GM23248 (cell line): ENCODE measurements at regions not wholly inside any gene's neighbourhood (a gene's known extent, or its start where the extent isn't known, plus 50 kb on each side); places are given as distances from the start of the nearest gene placed in this dataset.

Experiments used
- DNase-seq: peaks from one replicate; pipeline ENCODE4 v3.0.0-alpha.2; 2015
- H2AFZ ChIP-seq: fragments of 200-600 bp; sonication (generic); 2 replicates; pipeline ENCODE4 v1.6.1; 2016; ENCODE audit warnings: antibody characterized with exemption
- H3F3A ChIP-seq: fragments of 200-600 bp; sonication (generic); 2 replicates; pipeline ENCODE4 v1.6.1; 2016; ENCODE audit warnings: mild to moderate bottlenecking, antibody characterized with exemption, mixed run types; ENCODE audit not compliant: insufficient read depth
- H3K27ac ChIP-seq: fragments of 200-600 bp; sonication (generic); 2 replicates; pipeline ENCODE4 v1.5.1; 2016; ENCODE audit warnings: mild to moderate bottlenecking
- H3K27me3 ChIP-seq: fragments of 200-600 bp; sonication (generic); replicated peaks from 2 replicates; pipeline ENCODE4 v1.6.1; 2016; ENCODE audit warnings: mild to moderate bottlenecking; ENCODE audit not compliant: insufficient read depth
- H3K36me3 ChIP-seq: fragments of 200-600 bp; sonication (generic); 2 replicates; pipeline ENCODE4 v1.6.1; 2016; ENCODE audit warnings: low read depth, mild to moderate bottlenecking
- H3K4me1 ChIP-seq: fragments of 200-600 bp; sonication (generic); 2 replicates; pipeline ENCODE4 v1.6.1; 2016; ENCODE audit warnings: mild to moderate bottlenecking; ENCODE audit not compliant: insufficient read depth
- H3K4me2 ChIP-seq: fragments of 200-600 bp; sonication (generic); one replicate; pipeline ENCODE4 v1.6.1; 2016; ENCODE audit warnings: mild to moderate bottlenecking; ENCODE audit not compliant: unreplicated experiment
- H3K4me3 ChIP-seq: fragments of 200-600 bp; sonication (generic); 2 replicates; pipeline ENCODE4 v1.5.1; 2016; ENCODE audit warnings: mild to moderate bottlenecking
- H3K79me2 ChIP-seq: fragments of 200-600 bp; sonication (generic); 2 replicates; pipeline ENCODE4 v1.6.1; 2016; ENCODE audit warnings: mild to moderate bottlenecking; ENCODE audit not compliant: insufficient read depth
- H3K9ac ChIP-seq: fragments of 200-600 bp; sonication (generic); 2 replicates; pipeline ENCODE4 v1.6.1; 2016; ENCODE audit warnings: mild to moderate bottlenecking
- H3K9me2 ChIP-seq: fragments of 200-600 bp; sonication (generic); 2 replicates; pipeline ENCODE4 v1.6.1; 2016; ENCODE audit warnings: mixed run types, mild to moderate bottlenecking, moderate library complexity; ENCODE audit not compliant: insufficient read depth
- H3K9me3 ChIP-seq: fragments of 200-600 bp; sonication (generic); one replicate; pipeline ENCODE4 v1.6.1; 2017; ENCODE audit warnings: low read depth
- H4K20me1 ChIP-seq: fragments of 200-600 bp; sonication (generic); 2 replicates; pipeline ENCODE4 v1.6.0; 2016; ENCODE audit not compliant: insufficient read depth
- EZH2 ChIP-seq: fragments of 200-600 bp; sonication (generic); IDR thresholded peaks from 2 replicates; pipeline ENCODE4 v1.6.1; 2018; ENCODE audit warnings: antibody characterized with exemption, mild to moderate bottlenecking; ENCODE audit not compliant: insufficient read depth, poor library complexity, severe bottlenecking
- EZH2phosphoT487 ChIP-seq: fragments of 200-600 bp; sonication (generic); IDR thresholded peaks from 2 replicates; pipeline ENCODE4 v1.6.1; 2018; ENCODE audit warnings: antibody characterized with exemption, moderate library complexity, mild to moderate bottlenecking, low read depth; ENCODE audit not compliant: insufficient read depth
- WGBS, 2 experiments: methylation state at CpG; one replicate each; pipeline ENCODE4 v1.1.6; 2015 to 2017; ENCODE audit warnings: low lambda C conversion rate in 2 of 2, low coverage in 1 of 2; ENCODE audit errors: missing lambda C conversion rate in 2 of 2; 5-methylcytosine and 5-hydroxymethylcytosine counted together
- in situ Hi-C: fragments of 300-500 bp; cut with MboI; formaldehyde crosslinking; loops from 2 replicates; pipeline ENCODE4 v1.15.0; 2020

DNA sequence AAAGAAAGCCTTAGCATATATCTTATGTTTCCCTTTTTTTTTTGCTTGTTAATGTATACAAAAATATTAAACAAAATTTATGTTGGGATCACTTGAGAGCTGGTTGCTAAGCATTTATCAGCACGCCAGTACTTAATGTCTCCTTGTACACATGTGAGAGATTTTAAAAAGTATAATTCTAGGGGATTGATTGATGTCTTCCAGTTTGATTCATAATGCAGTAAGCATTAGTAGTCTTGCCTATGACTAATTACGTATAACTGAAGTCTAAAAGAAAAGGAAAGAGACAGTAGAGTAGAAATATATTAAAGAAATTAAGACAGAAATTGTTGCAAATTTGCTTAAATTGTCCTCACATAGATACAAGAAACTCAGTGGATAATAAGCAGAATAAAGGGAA lies 1630.4 kb upstream of the B3GALT2 start:
- no peaks in the 10 kb centered on the region for H4K20me1 ChIP-seq
- no peak overlapping the region for H3K27ac ChIP-seq
- no peak overlapping the region for H2AFZ ChIP-seq
- no peak for TF ChIP-seq EZH2
- no peaks in the 10 kb centered on the region for H3K9me3 ChIP-seq
- H3K36me3 ChIP-seq, result no peaks in the 10 kb centered on the region
- no peaks in the 10 kb centered on the region for H3K79me2 ChIP-seq
- H3K9me2 ChIP-seq, result no peaks in the 10 kb centered on the region
- no peak overlapping the region for H3K9ac ChIP-seq
- in situ Hi-C loops, result no loop called here
- no peak overlapping the region for H3K4me2 ChIP-seq
- H3K4me1 ChIP-seq, result no peaks in the 10 kb centered on the region
- DNase-seq, result no peak
- no peak overlapping the region for H3K4me3 ChIP-seq
- WGBS, 2 experiments, result 23 to 36% methylated on average over 2 of the region's 2 CpGs
- H3K27me3 ChIP-seq, result no peaks in the 10 kb centered on the region
- H3F3A ChIP-seq, result no peaks in the 10 kb centered on the region

GRCh38 chr1:194813096-194813495 lies 1626.7 kb upstream of the B3GALT2 start:
- H3K4me2 ChIP-seq, result no peak overlapping the region
- 3 to 8% methylated on average over 1 of the region's 1 CpG for WGBS, 2 experiments
- no peaks in the 10 kb centered on the region for H3K9me3 ChIP-seq
- no peaks in the 10 kb centered on the region for H3K36me3 ChIP-seq
- no peaks in the 10 kb centered on the region for H3K27me3 ChIP-seq
- no peak for DNase-seq
- H3K9me2 ChIP-seq, result no peaks in the 10 kb centered on the region
- no peaks in the 10 kb centered on the region for H3K79me2 ChIP-seq
- no peak overlapping the region for H3K27ac ChIP-seq
- no peak overlapping the region for H3K4me3 ChIP-seq
- in situ Hi-C loops, result no loop called here
- H3K9ac ChIP-seq, result no peak overlapping the region
- no peaks in the 10 kb centered on the region for H3F3A ChIP-seq
- no peak overlapping the region for H2AFZ ChIP-seq
- TF ChIP-seq EZH2, result no peak
- no peak for TF ChIP-seq EZH2phosphoT487
- H3K4me1 ChIP-seq, result no peaks in the 10 kb centered on the region
- H4K20me1 ChIP-seq, result no peaks in the 10 kb centered on the region

- WGBS, 2 experiments, result 29% methylated on average over 1 of the region's 1 CpG
- H3K4me3 ChIP-seq, result no peak overlapping the region
- no peaks in the 10 kb centered on the region for H3K79me2 ChIP-seq
- no peaks in the 10 kb centered on the region for H3K27me3 ChIP-seq
- H4K20me1 ChIP-seq, result no peaks in the 10 kb centered on the region
- no peaks in the 10 kb centered on the region for H3K4me1 ChIP-seq
- in situ Hi-C loops, result no loop called here
- H3K9ac ChIP-seq, result no peak overlapping the region
- no peaks in the 10 kb centered on the region for H3K9me3 ChIP-seq
- no peak overlapping the region for H3K27ac ChIP-seq
- TF ChIP-seq EZH2 (no peak), EZH2phosphoT487 (no peak)
- H3K9me2 ChIP-seq, result no peaks in the 10 kb centered on the region
- H3K4me2 ChIP-seq, result no peak overlapping the region
- no peaks in the 10 kb centered on the region for H3F3A ChIP-seq
- DNase-seq, result no peak
- no peaks in the 10 kb centered on the region for H3K36me3 ChIP-seq
- no peak overlapping the region for H2AFZ ChIP-seq
Observed at GRCh38 chr1:194809665-194810064, 1623.3 kb upstream of the B3GALT2 start.

- no peak overlapping the region for H3K4me3 ChIP-seq
- H4K20me1 ChIP-seq, result no peaks in the 10 kb centered on the region
- no peaks in the 10 kb centered on the region for H3K4me1 ChIP-seq
- WGBS, 2 experiments, result 2 to 4% methylated on average over 3 of the region's 3 CpGs
- H3K9ac ChIP-seq, result no peak overlapping the region
- no peak overlapping the region for H3K4me2 ChIP-seq
- DNase-seq, result no peak
- no peaks in the 10 kb centered on the region for H3K27me3 ChIP-seq
- no peaks in the 10 kb centered on the region for H3K9me3 ChIP-seq
- no peaks in the 10 kb centered on the region for H3K36me3 ChIP-seq
- in situ Hi-C loops, result no loop called here
- H3K27ac ChIP-seq, result no peak overlapping the region
- no peaks in the 10 kb centered on the region for H3K79me2 ChIP-seq
- no peaks in the 10 kb centered on the region for H3K9me2 ChIP-seq
- H3F3A ChIP-seq, result no peaks in the 10 kb centered on the region
- H2AFZ ChIP-seq, result no peak overlapping the region
- TF ChIP-seq EZH2phosphoT487 (no peak), EZH2 (no peak)
Observed at GRCh38 chr1:194809215-194809614, 1622.8 kb upstream of the B3GALT2 start.

GRCh38 chr1:194807530-194808220 lies 1621.3 kb upstream of the B3GALT2 start:
- no peak overlapping the region for H3K9ac ChIP-seq
- no peak overlapping the region for H3K4me3 ChIP-seq
- H3K4me2 ChIP-seq, result no peak overlapping the region
- DNase-seq, result no peak
- H3K27ac ChIP-seq, result no peak overlapping the region
- 0% methylated on average over 1 of the region's 1 CpG for WGBS, 2 experiments
- no peaks in the 10 kb centered on the region for H3K79me2 ChIP-seq
- no peaks in the 10 kb centered on the region for H3F3A ChIP-seq
- in situ Hi-C loops, result no loop called here
- H4K20me1 ChIP-seq, result no peaks in the 10 kb centered on the region
- H2AFZ ChIP-seq, result no peak overlapping the region
- H3K4me1 ChIP-seq, result no peaks in the 10 kb centered on the region
- H3K27me3 ChIP-seq, result no peaks in the 10 kb centered on the region
- no peaks in the 10 kb centered on the region for H3K9me2 ChIP-seq
- H3K9me3 ChIP-seq, result no peaks in the 10 kb centered on the region
- no peak for TF ChIP-seq EZH2phosphoT487
- TF ChIP-seq EZH2, result no peak
- H3K36me3 ChIP-seq, result no peaks in the 10 kb centered on the region
